NCI-H446 treated with DMSO at 0.1 percent for 48 hours (cell line): ENCODE measurements at regions not wholly inside any gene's neighbourhood (a gene's known extent, or its start where the extent isn't known, plus 50 kb on each side); places are given as distances from the start of the nearest gene placed in this dataset.

Source experiments
- DNase-seq: peaks from one replicate; lab custom pipeline; 2025; lab: John Stamatoyannopoulos, UW

GRCh38 chr9:108339251-108339650, 516.5 kb downstream of the ACTL7B start:
- no peak for DNase-seq

- no peak for DNase-seq
Measured at GRCh38 chr9:108336575-108336974, 519.2 kb downstream of the ACTL7B start.

- DNase-seq, result no peak
Measured at GRCh38 chr9:108333530-108333983, 522.2 kb downstream of the ACTL7B start.

- DNase-seq, result no peak
Measured at GRCh38 chr9:108331596-108331995, 524.2 kb downstream of the ACTL7B start.

GRCh38 chr9:108325406-108325805, 530.4 kb downstream of the ACTL7B start:
- DNase-seq, result no peak

GRCh38 chr9:108323615-108324014, 532.2 kb downstream of the ACTL7B start:
- no peak for DNase-seq

GRCh38 chr9:108322326-108323098, 533.3 kb downstream of the ACTL7B start:
- DNase-seq, result no peak

- DNase-seq, result no peak
Measured at GRCh38 chr9:108316630-108317029, 539.2 kb downstream of the ACTL7B start.

GRCh38 chr9:108316066-108316465, 539.7 kb downstream of the ACTL7B start:
- no peak for DNase-seq

GRCh38 chr9:108311745-108312144, 544.0 kb downstream of the ACTL7B start:
- DNase-seq, result no peak

GRCh38 chr9:108310202-108310601, 545.6 kb downstream of the ACTL7B start:
- DNase-seq, result no peak

GRCh38 chr9:108300306-108301287, 555.2 kb downstream of the ACTL7B start:
- no peak for DNase-seq

GRCh38 chr9:108297073-108297472, 558.7 kb downstream of the ACTL7B start:
- DNase-seq, result no peak

GRCh38 chr9:108296056-108296455, 559.7 kb downstream of the ACTL7B start:
- DNase-seq, result no peak

GRCh38 chr9:108291586-108291932, 564.2 kb downstream of the ACTL7B start:
- DNase-seq, result no peak

- no peak for DNase-seq
Measured at GRCh38 chr9:108290839-108291585, 564.8 kb downstream of the ACTL7B start.

GRCh38 chr9:108286638-108287206, 569.1 kb downstream of the ACTL7B start:
- DNase-seq, result no peak

- no peak for DNase-seq
Measured at GRCh38 chr9:108283696-108284095, 572.1 kb downstream of the ACTL7B start.

GRCh38 chr9:108282872-108283271, 572.9 kb downstream of the ACTL7B start:
- DNase-seq, result no peak

GRCh38 chr9:108281696-108282095, 574.1 kb downstream of the ACTL7B start:
- DNase-seq, result no peak

- DNase-seq, result no peak
Measured at GRCh38 chr9:108278341-108278740, 577.4 kb downstream of the ACTL7B start.

GRCh38 chr9:108277216-108277615, 578.6 kb downstream of the ACTL7B start:
- no peak for DNase-seq
